HG03175 (cell line): ENCODE measurements at regions not wholly inside any gene's neighbourhood (a gene's known extent, or its start where the extent isn't known, plus 50 kb on each side); places are given as distances from the start of the nearest gene placed in this dataset.
"Not testable (repeated sequence)": the region's sequence is repeated elsewhere in the genome, so short reads cannot be mapped to it uniquely, and the experiment has no call there.

Experiments
- ATAC-seq: cut with Tn5 transposase; IDR thresholded peaks from one replicate; pipeline ENCODE4 v1.9.1; 2021; ENCODE audit warnings: mild to moderate bottlenecking, moderate library complexity; ENCODE audit not compliant: unreplicated experiment

DNA sequence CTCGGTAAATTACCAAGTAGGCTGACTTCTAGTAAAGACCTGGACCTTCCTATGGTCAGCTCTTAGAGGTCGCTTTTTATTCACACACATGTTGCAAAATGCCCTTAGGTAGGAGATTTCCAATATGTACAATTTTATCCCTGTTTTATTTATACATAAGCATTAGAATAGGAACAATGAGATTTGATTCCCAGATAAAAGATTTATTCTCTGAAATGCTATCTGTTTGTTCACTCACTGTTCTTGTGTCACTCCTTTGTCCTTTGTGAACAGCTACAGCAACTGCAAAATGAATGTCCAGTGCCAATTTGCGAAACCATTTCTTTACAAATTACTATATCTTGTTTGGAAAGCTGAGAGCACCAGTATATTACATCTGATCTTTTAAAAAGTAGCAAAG lies 991.5 kb upstream of the TYRP1 start:
- ATAC-seq, result no peak

- no peak for ATAC-seq
These were observed 990.6 kb upstream of the TYRP1 start for GRCh38 chr9:11702548-11702947.

DNA sequence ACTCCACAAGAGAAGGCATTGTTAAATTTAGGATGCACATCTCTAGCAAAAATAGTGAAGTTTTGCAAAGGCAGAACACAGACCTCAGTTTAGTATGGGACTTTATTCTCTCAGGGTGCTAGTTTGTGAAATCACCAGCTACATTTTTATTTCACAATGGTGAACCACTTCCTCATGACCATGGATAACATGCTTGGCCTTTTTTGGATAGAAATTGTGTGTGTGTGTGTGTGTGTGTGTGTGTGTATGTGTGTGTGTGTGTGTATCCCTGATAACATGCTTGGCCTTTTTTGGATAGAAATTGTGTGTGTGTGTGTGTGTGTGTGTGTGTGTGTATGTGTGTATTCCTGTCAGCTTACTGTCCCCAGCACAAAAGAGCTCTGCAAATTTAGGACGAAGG lies 989.0 kb upstream of the TYRP1 start:
- ATAC-seq, result not testable (repeated sequence)

DNA sequence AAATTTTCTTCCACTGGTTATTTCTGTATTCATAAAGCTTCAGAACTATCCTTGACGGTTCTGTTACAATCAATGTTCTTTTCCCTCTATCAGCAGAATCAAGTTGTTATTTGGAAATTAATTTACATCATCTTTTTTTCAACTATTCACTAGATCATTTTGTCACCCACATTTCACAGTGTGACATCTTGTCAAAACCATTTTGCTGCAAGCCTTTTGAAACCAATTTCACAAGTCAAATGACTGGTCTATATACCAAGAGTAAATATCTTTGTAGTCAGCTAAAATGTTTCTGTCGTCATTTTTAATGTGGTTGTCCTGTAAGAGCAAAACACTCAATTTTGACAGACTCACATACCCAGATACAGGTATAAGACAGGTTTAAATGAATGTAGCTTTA lies 984.3 kb upstream of the TYRP1 start:
- ATAC-seq, result no peak

GRCh38 chr9:11709567-11709966 lies 983.6 kb upstream of the TYRP1 start:
- ATAC-seq, result no peak

DNA sequence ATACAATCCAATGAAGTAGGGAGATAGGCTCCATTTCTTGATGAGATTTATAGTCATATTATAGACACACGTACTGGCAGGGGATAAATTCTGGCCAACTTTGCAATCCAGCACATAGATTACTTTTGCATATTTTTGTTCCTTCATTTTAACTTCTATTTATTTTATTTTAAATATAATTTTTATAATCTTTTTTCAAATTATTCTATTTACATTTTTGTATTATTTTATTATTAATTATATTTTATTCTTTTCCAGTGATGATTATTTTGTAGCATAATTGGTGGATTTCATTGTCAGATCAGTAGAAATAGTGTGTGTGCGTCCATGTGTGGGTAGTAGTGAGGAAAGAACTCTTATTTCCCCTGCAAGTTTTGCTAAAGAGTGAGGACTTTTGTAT lies 980.1 kb upstream of the TYRP1 start:
- ATAC-seq, result no peak

- ATAC-seq, result no peak
These were observed 970.2 kb upstream of the TYRP1 start for GRCh38 chr9:11722957-11723356.

DNA sequence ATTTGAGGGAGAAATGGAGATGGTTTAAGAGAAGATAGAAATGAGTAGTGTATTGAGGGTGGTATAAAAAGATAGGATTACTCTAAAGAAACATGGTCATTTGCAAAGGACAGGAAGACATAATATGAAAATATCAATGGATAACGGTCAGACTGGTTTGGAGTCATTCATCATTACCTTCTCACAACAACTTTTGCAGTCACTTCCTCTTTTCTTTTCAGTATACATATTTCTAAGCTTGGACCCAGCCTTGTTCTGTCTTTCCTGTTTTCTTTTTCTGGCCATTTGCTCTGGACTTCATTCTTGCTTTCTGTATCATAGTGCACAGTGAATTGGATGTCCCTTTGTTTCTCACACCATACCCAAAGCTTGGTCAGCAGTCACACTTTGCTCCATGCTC lies 966.5 kb upstream of the TYRP1 start:
- no peak for ATAC-seq

DNA sequence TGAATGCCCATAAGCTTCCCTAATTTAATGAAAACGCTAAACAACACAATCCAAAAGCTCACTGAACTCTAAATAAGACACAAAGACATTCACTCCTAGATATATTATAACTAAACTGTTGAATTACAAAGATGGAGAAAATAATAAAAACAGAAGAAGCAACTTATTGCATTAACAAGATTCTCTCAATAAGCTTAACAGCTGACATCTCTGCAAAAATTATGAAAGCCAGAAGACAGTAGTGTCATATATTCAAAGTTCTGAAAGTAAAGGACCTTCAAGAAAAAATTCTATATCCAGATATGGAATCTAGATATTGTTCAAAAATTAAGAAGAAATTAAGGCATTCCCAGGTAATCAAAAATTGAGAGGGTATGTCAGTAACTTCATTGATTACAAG lies 957.8 kb upstream of the TYRP1 start:
- no peak for ATAC-seq

- no peak for ATAC-seq
These were observed 950.7 kb upstream of the TYRP1 start for GRCh38 chr9:11742471-11742870.

- no peak for ATAC-seq
These were observed 949.8 kb upstream of the TYRP1 start for GRCh38 chr9:11743356-11743755.

DNA sequence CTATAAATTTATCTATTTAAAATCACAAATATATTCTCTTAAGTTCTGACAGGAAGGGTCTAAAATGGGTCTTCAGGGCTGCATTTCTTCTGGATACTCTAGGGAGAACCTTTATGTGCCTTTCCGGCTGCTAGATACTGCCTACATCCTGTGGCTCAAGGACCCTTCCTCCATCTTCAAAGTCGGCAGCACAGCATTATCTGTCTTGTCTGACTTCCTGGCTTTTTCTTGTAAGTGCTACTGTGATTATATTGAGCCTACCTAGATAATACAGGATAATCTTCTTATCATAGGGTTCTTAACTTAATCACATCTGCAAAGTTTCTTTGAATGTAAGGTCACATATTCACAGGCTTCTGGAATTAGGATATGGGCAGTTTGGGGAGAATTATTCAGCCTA lies 943.8 kb upstream of the TYRP1 start:
- no peak for ATAC-seq

DNA sequence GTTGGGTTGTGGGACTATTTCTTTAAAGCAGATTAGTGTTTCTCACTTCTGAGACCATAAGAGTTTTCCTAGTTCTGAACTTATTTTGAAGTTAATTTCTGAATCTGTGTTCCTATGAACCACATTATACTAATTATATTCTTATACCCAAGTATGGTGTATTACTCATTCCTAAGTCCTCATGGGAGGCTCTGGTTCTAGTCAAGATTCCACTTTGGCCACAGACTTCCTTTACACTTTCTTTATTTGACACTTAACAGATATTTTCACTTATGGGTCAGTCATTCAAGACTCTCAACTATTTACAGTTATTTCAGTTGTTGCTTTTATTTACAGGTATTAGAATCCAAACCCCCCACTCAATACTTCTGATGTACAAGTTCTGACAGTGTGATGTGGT lies 937.2 kb upstream of the TYRP1 start:
- no peak for ATAC-seq

DNA sequence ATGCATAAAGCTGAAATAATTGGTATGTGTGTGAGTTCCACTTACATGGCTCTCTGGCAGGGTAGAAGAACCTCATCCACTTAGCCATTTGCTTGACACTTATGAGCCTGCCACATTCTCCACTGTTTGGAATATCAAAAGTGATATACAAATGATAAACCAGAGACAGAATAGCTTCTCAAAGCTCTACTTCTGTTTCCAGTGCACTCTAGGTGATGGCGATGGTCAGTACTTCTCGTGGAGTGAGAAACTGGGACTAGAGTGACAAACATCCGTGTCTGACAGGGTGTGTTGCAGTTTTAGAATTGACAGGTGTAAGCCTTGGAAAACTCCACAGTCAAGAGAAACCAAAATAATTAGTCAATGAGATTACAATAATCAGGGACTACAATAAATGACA lies 935.8 kb upstream of the TYRP1 start:
- ATAC-seq, result no peak

DNA sequence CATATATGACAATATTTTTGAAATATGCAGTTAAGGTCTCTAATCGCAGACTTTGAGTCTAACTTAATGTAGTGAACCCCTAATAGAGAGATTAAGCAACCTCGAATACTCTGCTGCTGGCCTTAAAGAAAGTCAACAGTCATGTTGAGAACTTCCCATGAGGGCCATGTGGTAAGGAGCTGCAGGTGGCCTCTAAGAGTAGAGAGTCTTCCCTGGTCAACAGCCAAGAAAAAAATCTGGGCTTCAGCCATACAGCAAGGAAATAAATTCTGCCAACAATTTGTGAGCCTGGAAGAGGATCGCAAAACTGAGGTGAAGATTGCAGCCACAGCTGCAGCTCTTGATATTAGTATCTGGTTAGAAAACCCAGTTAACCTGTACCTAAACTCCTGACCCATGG lies 935.2 kb upstream of the TYRP1 start:
- ATAC-seq, result no peak

- no peak for ATAC-seq
These were observed 913.2 kb upstream of the TYRP1 start for GRCh38 chr9:11779971-11780370.

DNA sequence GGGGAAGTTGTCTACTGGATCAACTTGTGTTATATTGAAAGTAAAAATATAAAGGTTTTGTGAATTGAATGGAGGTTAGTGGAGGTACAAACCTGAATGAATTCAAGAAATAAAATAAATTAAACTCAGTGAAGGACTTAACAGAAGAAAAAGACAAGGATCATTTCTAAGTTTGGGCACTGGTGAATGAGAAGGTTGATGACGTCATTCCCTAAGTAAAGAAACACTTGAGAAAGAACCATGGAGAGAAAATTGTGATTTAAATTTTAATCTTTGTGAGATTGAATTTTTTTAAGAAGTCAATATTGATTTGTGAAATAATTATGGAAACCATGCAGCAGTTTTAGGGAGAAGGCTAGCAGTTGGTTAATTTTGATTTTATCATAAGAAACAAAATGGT lies 900.3 kb upstream of the TYRP1 start:
- ATAC-seq, result no peak

DNA sequence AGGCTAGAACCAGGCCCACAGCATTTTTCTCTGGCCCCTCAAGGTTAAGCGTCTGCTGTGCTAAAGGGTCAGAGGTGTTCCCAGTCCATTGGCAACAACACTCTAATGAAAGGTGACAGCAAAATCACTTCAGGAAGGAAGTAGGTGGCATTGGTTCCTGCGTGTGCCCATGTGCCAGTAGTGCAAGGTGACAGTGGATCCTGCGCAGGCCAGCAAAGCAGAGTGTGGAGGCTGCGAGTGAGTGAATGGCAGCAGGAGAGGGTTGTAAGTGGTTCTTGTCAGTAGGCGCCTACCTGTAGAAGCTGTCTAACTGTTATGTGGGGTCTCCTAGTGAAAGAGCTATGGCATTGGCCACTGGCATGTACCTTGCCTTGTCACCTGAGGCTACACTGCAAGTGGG lies 898.2 kb upstream of the TYRP1 start:
- ATAC-seq, result no peak

DNA sequence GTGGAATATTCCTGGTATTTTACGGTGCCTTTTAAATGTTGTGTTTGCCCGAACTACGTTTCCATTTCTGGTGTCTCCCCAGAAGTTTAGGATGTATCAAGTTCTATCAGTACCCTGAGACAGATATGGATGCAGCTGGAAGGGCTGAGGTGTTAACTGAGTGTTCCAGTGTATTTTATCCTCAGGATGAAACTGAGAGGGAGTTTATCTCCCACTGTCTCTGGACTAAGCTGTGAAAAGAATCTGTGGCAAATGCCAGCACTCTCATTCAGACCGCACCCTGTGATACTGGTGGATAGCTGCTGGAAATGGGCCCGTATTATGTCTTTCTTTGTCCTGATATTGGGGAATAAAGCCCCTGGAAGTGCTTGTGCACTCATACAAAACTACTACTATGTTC lies 887.2 kb upstream of the TYRP1 start:
- no peak for ATAC-seq

GRCh38 chr9:11821306-11821975 lies 871.7 kb upstream of the TYRP1 start:
- ATAC-seq, result no peak

DNA sequence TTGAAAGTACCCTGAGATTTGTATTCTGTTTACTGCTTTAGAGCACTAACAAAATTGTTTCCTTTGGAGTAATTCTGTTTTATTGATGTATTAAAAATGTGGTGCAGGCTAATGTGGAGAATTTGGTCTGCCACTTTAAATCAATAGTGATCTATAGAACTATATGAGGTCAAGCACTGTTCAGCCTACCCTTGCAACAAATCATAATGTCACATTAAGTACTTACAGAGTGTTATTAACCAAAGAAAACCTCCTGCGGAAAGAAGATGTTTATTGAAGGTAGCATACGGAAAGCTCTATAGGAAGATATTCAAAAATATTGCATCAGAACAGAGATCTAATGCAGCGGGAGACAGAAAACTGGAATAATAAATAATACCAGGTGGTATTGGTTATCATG lies 865.0 kb upstream of the TYRP1 start:
- no peak for ATAC-seq

DNA sequence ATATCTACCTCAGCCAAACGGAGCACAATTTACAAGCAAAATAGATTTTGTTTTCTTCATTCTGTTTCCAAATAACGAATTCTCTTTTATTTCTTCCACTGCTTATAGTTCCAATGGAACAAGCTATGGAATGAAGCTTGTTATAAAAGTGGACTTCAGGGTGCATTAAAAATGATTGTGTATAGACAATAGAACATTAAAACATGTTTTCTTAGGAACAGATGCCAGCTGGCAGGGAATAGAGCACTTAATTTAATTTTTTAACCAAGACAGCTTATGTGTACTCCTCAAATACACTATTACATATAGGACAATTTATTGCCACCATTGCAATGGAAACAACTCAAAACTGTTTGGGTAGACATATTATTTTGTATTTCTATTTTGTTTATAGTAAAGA lies 860.1 kb upstream of the TYRP1 start:
- no peak for ATAC-seq

DNA sequence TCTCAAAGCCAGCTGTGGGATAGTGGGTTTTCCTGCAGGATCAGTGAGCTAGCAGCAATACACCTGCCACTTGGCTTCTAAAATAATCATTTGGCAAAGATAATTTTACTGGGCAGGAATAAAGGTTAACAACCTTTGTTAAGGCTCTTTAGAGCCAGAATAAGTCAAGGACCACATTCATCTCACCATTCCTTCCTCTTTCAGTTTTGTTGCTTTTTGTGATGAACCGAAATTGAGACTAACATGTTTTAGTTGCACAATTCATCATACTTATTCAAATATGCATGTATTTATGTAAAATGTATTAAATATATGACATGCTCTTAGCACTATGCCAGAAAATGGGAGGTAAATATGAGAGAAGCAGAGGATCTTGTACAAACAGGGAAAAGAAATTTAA lies 824.4 kb upstream of the TYRP1 start:
- no peak for ATAC-seq

DNA sequence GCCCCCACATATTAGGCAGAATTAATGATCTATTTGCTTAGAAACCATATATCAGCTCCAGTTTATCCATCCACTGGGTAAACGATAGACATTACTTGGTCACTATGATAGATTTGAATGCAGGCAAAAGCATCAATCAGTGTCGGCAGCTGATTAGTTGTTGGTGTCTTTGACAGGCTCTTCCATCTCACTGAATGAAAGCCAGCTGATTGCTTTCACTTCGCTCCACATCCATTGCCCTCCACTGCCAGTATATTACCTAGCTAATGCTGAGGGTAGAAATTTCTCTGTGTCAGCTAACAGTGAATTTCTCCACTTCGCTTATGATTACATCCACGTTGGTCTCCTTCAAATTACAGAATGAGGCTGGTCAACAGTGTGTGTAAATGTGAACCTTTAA lies 821.3 kb upstream of the TYRP1 start:
- ATAC-seq, result no peak
